Body of pancreas (tissue), 4 donors: ENCODE measurements at regions not wholly inside any gene's neighbourhood (a gene's known extent, or its start where the extent isn't known, plus 50 kb on each side); places are given as distances from the start of the nearest gene placed in this dataset.

Experiments
- ATAC-seq: fragments of 150-250 bp; one replicate; pipeline ENCODE4 v1.9.1; 2016
- DNase-seq, 4 donors: peaks; one replicate each; pipeline ENCODE4 v3.0.0-alpha.2; 2019
- H3K27ac ChIP-seq, 4 donors: fragments of 200-600 bp; sonication (generic); 1 replicate in 3 of 4; 2 replicates in 1 of 4; pipeline versions ENCODE4 v1.5.1 to v1.6.1; 2016 to 2019; ENCODE audit warnings: mild to moderate bottlenecking in 1 of 4, mixed read lengths in 1 of 4, moderate library complexity in 1 of 4
- H3K27me3 ChIP-seq, 2 donors: fragments of 200-600 bp; sonication (generic); one replicate each; pipeline ENCODE4 v1.6.0; 2016; ENCODE audit warnings: mild to moderate bottlenecking in 1 of 2
- H3K36me3 ChIP-seq, 2 donors: fragments of 200-600 bp; sonication (generic); replicated peaks in 1 of 2; 2 replicates each; pipeline ENCODE4 v1.5.1; 2016; ENCODE audit warnings: low read depth in 2 of 2; ENCODE audit not compliant: insufficient read depth in 1 of 2
- H3K4me1 ChIP-seq: fragments of 200-600 bp; sonication (generic); one replicate; pipeline ENCODE4 v1.6.0; 2016
- H3K4me3 ChIP-seq, 2 donors: fragments of 200-600 bp; sonication (generic); 1 replicate in 1 of 2; 2 replicates in 1 of 2; pipeline ENCODE4 v1.5.1; 2016 to 2019
- H3K9me3 ChIP-seq, 3 donors: fragments of 200-600 bp; sonication (generic); 1 replicate in 2 of 3; 2 replicates in 1 of 3; pipeline ENCODE4 v1.5.1; 2016
- POLR2A ChIP-seq, 3 donors: fragments of 450-650 bp; IDR thresholded peaks; one replicate each; pipeline ENCODE4 v1.6.1; 2016; ENCODE audit warnings: antibody characterized with exemption in 3 of 3, mild to moderate bottlenecking in 2 of 3
- WGBS, 2 donors: methylation state at CpG; one replicate each; pipeline ENCODE4 v1.1.5; 2017; 5-methylcytosine and 5-hydroxymethylcytosine counted together
- intact Hi-C: fragments of 100-400 bp; cut with DNase I; formaldehyde crosslinking; loops from one replicate; pipeline ENCODE4 v1.15.1; 2023
- TF ChIP-seq, protein P1 (sequence below), 7 experiments: fragments of 450-650 bp in 4 of 7; fragments of 200-600 bp in 3 of 7; sonication (generic) in 3 of 7; IDR thresholded peaks; one replicate each; pipeline ENCODE4 v1.5.1; 2016 to 2019; ENCODE audit warnings: antibody characterized with exemption in 7 of 7

DNA sequence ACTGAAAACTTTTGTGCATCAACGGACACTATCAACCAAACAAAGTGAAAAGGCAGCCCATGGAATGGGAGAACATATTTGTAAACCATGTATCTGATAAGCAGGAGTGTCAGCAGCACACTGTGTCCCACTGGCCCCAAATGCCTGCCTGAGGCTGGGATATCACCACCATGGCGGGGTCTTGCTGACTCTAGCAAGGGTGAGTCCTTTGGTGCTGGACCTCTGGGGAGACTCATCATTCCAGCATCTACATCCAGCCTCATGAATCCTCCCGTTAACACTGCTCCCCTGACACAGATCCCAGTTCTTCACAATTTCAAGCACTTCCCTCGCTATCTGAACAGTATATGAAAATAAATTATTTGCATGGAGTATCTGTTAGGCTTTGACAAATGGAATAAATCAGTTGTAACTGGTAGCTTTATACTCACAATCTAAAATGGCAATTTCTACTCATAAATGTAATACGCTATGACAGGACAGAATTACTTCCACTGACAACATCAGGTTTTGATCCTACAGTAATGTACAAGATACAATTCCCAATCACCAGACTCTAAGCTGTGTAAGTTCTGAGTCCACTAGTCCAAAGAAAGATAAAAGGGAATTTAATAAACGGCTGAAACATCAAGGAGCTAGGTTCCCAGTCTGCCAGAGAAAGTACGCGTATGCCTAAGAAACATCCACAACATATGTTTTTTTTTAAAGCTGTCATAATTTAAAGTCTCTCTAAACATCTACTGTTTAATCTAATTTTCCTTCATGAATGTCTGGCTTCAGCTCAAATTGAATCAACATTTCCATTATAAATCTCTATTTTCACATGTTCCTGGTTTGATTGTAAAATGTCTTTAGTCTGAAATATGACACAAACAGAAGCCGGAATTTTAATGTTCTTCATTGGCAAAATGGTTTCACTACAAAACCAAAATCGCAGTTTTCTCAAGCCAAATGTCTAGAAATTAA, 95.1 kb downstream of the SIPA1L2 start:
- no peak for ATAC-seq
- TF ChIP-seq POLR2A (IDR thresholded peaks at IDR 0.05): no peak
- TF ChIP-seq, protein P1, sequence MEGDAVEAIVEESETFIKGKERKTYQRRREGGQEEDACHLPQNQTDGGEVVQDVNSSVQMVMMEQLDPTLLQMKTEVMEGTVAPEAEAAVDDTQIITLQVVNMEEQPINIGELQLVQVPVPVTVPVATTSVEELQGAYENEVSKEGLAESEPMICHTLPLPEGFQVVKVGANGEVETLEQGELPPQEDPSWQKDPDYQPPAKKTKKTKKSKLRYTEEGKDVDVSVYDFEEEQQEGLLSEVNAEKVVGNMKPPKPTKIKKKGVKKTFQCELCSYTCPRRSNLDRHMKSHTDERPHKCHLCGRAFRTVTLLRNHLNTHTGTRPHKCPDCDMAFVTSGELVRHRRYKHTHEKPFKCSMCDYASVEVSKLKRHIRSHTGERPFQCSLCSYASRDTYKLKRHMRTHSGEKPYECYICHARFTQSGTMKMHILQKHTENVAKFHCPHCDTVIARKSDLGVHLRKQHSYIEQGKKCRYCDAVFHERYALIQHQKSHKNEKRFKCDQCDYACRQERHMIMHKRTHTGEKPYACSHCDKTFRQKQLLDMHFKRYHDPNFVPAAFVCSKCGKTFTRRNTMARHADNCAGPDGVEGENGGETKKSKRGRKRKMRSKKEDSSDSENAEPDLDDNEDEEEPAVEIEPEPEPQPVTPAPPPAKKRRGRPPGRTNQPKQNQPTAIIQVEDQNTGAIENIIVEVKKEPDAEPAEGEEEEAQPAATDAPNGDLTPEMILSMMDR (IDR thresholded peaks at IDR 0.05): no peak

DNA sequence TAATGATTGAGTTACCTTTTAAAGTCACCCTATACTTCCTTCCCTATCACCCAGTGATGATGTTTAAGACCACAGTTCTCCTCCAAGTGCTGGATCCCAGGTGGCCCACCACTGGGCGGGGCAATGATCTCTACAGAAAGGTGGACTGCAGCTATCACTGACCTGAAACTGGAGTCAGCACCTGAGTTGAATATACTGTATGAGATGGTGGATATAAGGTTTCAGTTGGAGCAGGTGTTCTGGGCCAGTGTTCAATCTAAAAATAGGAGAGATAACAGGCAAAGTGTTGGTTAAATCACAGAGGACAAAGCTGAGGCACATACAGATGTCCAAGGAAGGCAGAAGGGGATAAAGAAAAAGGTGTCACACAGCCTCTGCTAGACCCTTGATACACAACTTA, 96.6 kb downstream of the SIPA1L2 start:
- Histone ChIP-seq H3K27me3 (no peaks in the 10 kb centered on the region), H3K9me3 (no peaks in the 10 kb centered on the region), H3K4me1 (no peaks in the 10 kb centered on the region), H3K36me3 (no peaks in the 10 kb centered on the region), H3K27ac (no peak overlapping the region), H3K4me3 (no peak overlapping the region)
- DNase-seq (no peak), ATAC-seq (no peak)
- 86 to 88% methylated on average over 1 of the region's 1 CpG for WGBS, 2 donors
- no peak for TF ChIP-seq POLR2A (IDR thresholded peaks at IDR 0.05)
- TF ChIP-seq, protein P1 (IDR thresholded peaks at IDR 0.05): no peak
- intact Hi-C loops: no loop called here

More for the DNA sequence above, 95.1 kb downstream of the SIPA1L2 start:
- Histone ChIP-seq H3K4me1 (no peaks in the 10 kb centered on the region), H3K27ac (no peak overlapping the region), H3K27me3 (no peaks in the 10 kb centered on the region), H3K36me3 (no peaks in the 10 kb centered on the region), H3K4me3 (no peak overlapping the region), H3K9me3 (no peaks in the 10 kb centered on the region)
- DNase-seq: no peak
- WGBS, 2 donors: 88 to 89% methylated on average over 10 of the region's 10 CpGs
- intact Hi-C loops: no loop called here

GRCh38 chr1:232532901-232533300, 97.0 kb downstream of the SIPA1L2 start:
- Histone ChIP-seq H3K4me3 (no peak overlapping the region), H3K9me3 (no peaks in the 10 kb centered on the region), H3K27ac (no peak overlapping the region), H3K27me3 (no peaks in the 10 kb centered on the region), H3K36me3 (no peaks in the 10 kb centered on the region), H3K4me1 (no peaks in the 10 kb centered on the region)
- ATAC-seq (no peak), DNase-seq (no peak)
- WGBS, 2 donors: 95 to 96% methylated on average over 2 of the region's 2 CpGs
- TF ChIP-seq POLR2A (IDR thresholded peaks at IDR 0.05): no peak
- TF ChIP-seq, protein P1 (IDR thresholded peaks at IDR 0.05): no peak
- intact Hi-C loops: no loop called here

GRCh38 chr1:232531291-232531690, 98.6 kb downstream of the SIPA1L2 start:
- no peaks in the 10 kb centered on the region for H3K27me3 ChIP-seq
- no peaks in the 10 kb centered on the region for H3K4me1 ChIP-seq
- no peak for TF ChIP-seq POLR2A (IDR thresholded peaks at IDR 0.05)
- TF ChIP-seq, protein P1 (IDR thresholded peaks at IDR 0.05): no peak
- 84 to 90% methylated on average over 3 of the region's 3 CpGs for WGBS, 2 donors
- no peak for ATAC-seq
- intact Hi-C loops: no loop called here
- no peak for DNase-seq
- no peak overlapping the region for H3K4me3 ChIP-seq
- no peaks in the 10 kb centered on the region for H3K36me3 ChIP-seq
- H3K9me3 ChIP-seq: no peaks in the 10 kb centered on the region
- H3K27ac ChIP-seq: no peak overlapping the region
